ENCODE measurements at regions not wholly inside any gene's neighbourhood (a gene's known extent, or its start where the extent isn't known, plus 50 kb on each side); places are given as distances from the start of the nearest gene placed in this dataset.
A peak's percentile ranks its signal among the peaks of the same experiment; 100 is the strongest.
"Not testable (repeated sequence)": the region's sequence is repeated elsewhere in the genome, so short reads cannot be mapped to it uniquely, and the experiment has no call there.

DNA sequence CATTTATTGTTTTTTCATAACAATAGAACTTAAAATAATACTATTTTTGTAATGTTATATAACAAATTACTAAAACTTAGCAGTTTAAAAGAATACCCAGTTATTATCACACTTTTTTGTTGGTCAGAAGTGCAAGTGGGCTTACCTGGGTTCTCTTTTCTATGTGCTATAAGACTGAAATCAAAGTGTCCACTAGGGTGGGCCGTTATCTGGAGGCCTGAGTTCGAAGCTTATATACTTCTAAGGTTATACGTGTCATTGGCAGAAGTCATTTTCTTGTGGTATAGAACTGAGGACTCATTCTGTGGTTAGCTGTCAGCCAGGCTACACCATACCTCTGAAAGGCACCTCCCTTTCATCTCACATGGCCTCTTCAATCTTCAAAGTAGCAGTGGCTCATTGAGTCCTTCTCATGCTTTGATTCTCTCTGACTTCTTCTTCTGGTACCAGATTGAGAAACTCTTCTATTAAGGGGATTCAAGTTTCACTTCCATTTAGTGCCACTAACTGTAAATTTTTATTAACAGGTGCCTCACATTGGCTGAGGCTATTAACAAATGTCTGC is 414.3 kb downstream of the AMY1C start:
- intact Hi-C loops (cut with DNase I): no loop called here
- 71% methylated on average over 3 of the region's 3 CpGs for WGBS
- Histone ChIP-seq H3K4me1 (ENCODE audit: control insufficient read depth, insufficient read depth, low read length) (no peaks in the 10 kb centered on the region), H3K9me3 (ENCODE audit: control insufficient read depth, low read length) (no peaks in the 10 kb centered on the region), H3K27ac (ENCODE audit: low read length) (no peak overlapping the region), H3K4me3 (ENCODE audit: low read length) (no peak overlapping the region), H3K27me3 (ENCODE audit: control insufficient read depth, insufficient read depth) (no peaks in the 10 kb centered on the region)
- DNase-seq (no peak), ATAC-seq (no peak)

DNA sequence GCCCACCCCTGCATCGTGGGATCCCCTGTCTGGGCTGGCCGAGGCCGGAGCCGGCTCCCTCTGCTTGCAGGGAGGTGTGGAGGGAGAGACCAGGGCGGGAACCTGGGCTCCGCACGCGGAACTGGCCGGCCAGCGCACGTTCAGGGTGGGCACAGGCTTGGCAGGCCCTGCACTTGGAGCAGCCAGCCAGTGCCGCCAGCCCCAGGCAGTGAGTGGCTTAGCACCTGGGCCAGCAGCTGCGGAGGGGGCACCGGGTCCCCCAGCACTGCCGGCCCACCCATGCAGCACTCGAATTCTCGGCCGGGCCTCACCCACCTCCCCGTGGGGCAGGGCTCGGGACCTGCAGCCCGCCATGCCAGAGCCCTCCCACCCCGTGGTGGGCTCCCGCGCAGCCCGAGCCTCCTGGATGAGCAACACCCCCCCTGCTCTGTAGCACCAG is 422.6 kb downstream of the AMY1C start:
- 94% methylated on average over 25 of the region's 25 CpGs for WGBS
- no peak for ATAC-seq
- Histone ChIP-seq H3K4me3 (ENCODE audit: low read length) (no peak overlapping the region), H3K4me1 (ENCODE audit: control insufficient read depth, insufficient read depth, low read length) (no peaks in the 10 kb centered on the region), H3K27me3 (ENCODE audit: control insufficient read depth, insufficient read depth) (no peaks in the 10 kb centered on the region), H3K9me3 (ENCODE audit: control insufficient read depth, low read length) (no peaks in the 10 kb centered on the region), H3K27ac (ENCODE audit: low read length) (no peak overlapping the region)
- peak; percentile 6 to 55 (median 33) for DNase-seq
- intact Hi-C loops (cut with DNase I): no loop called here

DNA sequence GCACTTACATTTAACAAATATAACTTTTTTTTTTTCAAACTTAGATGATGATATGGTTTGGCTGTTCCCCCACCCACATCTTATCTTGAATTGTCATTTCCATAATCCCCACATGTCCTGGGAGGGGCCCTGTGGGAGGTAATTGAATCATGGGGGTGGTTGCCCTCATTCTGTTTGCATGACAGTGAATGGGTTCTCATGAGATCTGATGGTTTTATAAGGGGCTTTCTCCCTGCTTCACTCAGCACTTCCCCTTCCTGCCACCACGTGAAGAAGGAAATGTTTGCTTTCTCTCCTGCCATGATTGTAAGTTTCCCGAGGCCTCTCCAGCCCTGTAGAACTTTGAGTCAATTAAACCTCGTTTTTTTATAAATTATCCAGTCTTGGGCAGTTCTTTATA is 432.6 kb downstream of the AMY1C start:
- no peak overlapping the region for H3K4me3 ChIP-seq (ENCODE audit: low read length)
- H3K9me3 ChIP-seq (ENCODE audit: control insufficient read depth, low read length): no peaks in the 10 kb centered on the region
- no peak overlapping the region for H3K27ac ChIP-seq (ENCODE audit: low read length)
- H3K4me1 ChIP-seq (ENCODE audit: control insufficient read depth, insufficient read depth, low read length): no peaks in the 10 kb centered on the region
- intact Hi-C loops (cut with DNase I): no loop called here
- ATAC-seq: no peak
- H3K27me3 ChIP-seq (ENCODE audit: control insufficient read depth, insufficient read depth): no peaks in the 10 kb centered on the region
- DNase-seq: no peak
- 28% methylated on average over 3 of the region's 3 CpGs for WGBS

DNA sequence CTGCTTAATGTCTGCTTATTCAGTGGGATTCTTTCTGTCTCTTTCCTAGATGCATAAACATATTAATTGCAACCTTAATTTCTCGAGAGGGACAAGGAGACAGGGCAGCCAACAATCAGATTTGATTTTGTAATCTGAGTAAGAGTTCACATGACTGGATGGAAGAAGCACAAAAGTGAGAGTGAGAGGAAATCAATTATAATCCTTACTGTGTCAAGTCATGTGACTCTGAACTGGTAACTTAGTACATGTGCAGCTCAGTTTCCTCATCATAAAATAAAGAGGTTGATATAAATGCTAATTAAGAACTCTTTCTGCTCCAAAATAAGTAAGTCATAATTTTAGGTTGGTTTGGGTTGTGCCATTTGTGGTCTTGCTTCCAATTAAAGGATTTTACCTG is 439.5 kb downstream of the AMY1C start:
- Histone ChIP-seq H3K4me3 (ENCODE audit: low read length) (no peak overlapping the region), H3K27me3 (ENCODE audit: control insufficient read depth, insufficient read depth) (no peaks in the 10 kb centered on the region), H3K27ac (ENCODE audit: low read length) (no peak overlapping the region), H3K4me1 (ENCODE audit: control insufficient read depth, insufficient read depth, low read length) (no peaks in the 10 kb centered on the region), H3K9me3 (ENCODE audit: control insufficient read depth, low read length) (no peaks in the 10 kb centered on the region)
- 56% methylated on average over 1 of the region's 1 CpG for WGBS
- DNase-seq (no peak), ATAC-seq (no peak)
- intact Hi-C loops (cut with DNase I): no loop called here

- Histone ChIP-seq H3K27ac (ENCODE audit: low read length) (no peak overlapping the region), H3K27me3 (ENCODE audit: control insufficient read depth, insufficient read depth) (no peaks in the 10 kb centered on the region), H3K4me1 (ENCODE audit: control insufficient read depth, insufficient read depth, low read length) (no peaks in the 10 kb centered on the region), H3K4me3 (ENCODE audit: low read length) (no peak overlapping the region), H3K9me3 (ENCODE audit: control insufficient read depth, low read length) (no peaks in the 10 kb centered on the region)
- intact Hi-C loops (cut with DNase I): no loop called here
- ATAC-seq: no peak
- 43% methylated on average over 1 of the region's 1 CpG for WGBS
- no peak for DNase-seq
Measured at GRCh38 chr1:104190821-104191220, 441.1 kb downstream of the AMY1C start.

GRCh38 chr1:104195395-104195794 is 445.7 kb downstream of the AMY1C start:
- no peaks in the 10 kb centered on the region for H3K27me3 ChIP-seq (ENCODE audit: control insufficient read depth, insufficient read depth)
- no peak overlapping the region for H3K27ac ChIP-seq (ENCODE audit: low read length)
- DNase-seq (no peak), ATAC-seq (no peak)
- intact Hi-C loops (cut with DNase I): no loop called here
- no peaks in the 10 kb centered on the region for H3K9me3 ChIP-seq (ENCODE audit: control insufficient read depth, low read length)
- H3K4me3 ChIP-seq (ENCODE audit: low read length): no peak overlapping the region
- no peaks in the 10 kb centered on the region for H3K4me1 ChIP-seq (ENCODE audit: control insufficient read depth, insufficient read depth, low read length)

DNA sequence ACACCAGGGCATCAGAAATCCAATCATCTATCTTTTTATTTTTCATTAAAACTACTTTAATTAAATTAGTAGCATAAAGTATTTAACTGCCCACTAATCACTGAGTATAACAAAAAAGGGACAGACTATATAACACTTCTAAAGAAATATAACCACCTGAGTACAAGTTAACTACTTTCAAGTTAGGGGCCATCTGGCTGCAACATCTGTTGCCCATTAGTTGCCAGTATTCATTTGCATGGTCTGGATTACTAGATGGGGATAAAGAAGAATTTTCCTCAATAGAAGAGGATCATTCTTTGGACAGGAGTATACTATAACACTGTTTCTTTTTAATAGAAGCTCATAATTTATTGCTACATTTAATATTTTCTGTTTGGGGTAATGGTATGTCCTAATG is 446.4 kb downstream of the AMY1C start:
- intact Hi-C loops (cut with DNase I): no loop called here
- Histone ChIP-seq H3K4me3 (ENCODE audit: low read length) (no peak overlapping the region), H3K4me1 (ENCODE audit: control insufficient read depth, insufficient read depth, low read length) (no peaks in the 10 kb centered on the region), H3K27ac (ENCODE audit: low read length) (no peak overlapping the region), H3K9me3 (ENCODE audit: control insufficient read depth, low read length) (no peaks in the 10 kb centered on the region), H3K27me3 (ENCODE audit: control insufficient read depth, insufficient read depth) (no peaks in the 10 kb centered on the region)
- ATAC-seq (no peak), DNase-seq (no peak)

DNA sequence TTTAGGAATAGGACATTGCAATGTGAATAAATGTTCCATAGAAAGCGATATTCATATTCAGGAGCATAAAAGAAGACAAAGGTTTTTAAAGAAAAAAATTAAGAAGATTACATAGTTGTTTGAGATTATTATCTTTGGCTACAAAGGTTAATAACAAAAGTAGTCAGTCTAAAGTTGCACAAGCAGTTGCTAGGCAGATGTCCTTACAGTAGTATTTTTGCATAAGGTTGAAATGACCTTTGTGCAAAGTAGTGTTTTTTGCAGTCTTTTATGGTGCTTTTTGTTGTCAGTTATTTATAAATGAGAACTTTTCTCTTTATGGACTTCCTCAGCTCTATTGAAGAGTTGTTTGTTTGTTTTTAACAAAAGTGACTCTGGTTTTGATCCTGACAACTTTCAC is 447.8 kb downstream of the AMY1C start:
- no peak overlapping the region for H3K27ac ChIP-seq (ENCODE audit: low read length)
- H3K4me3 ChIP-seq (ENCODE audit: low read length): no peak overlapping the region
- 69% methylated on average over 1 of the region's 1 CpG for WGBS
- H3K9me3 ChIP-seq (ENCODE audit: control insufficient read depth, low read length): no peaks in the 10 kb centered on the region
- H3K4me1 ChIP-seq (ENCODE audit: control insufficient read depth, insufficient read depth, low read length): no peaks in the 10 kb centered on the region
- intact Hi-C loops (cut with DNase I): no loop called here
- ATAC-seq (no peak), DNase-seq (no peak)
- no peaks in the 10 kb centered on the region for H3K27me3 ChIP-seq (ENCODE audit: control insufficient read depth, insufficient read depth)

GRCh38 chr1:104212239-104212638 is 462.5 kb downstream of the AMY1C start:
- WGBS: 84% methylated on average over 1 of the region's 1 CpG
- DNase-seq (no peak), ATAC-seq (no peak)
- H3K27ac ChIP-seq (ENCODE audit: low read length): no peak overlapping the region
- H3K9me3 ChIP-seq (ENCODE audit: control insufficient read depth, low read length): no peaks in the 10 kb centered on the region
- H3K4me1 ChIP-seq (ENCODE audit: control insufficient read depth, insufficient read depth, low read length): no peaks in the 10 kb centered on the region
- H3K4me3 ChIP-seq (ENCODE audit: low read length): no peak overlapping the region
- intact Hi-C loops (cut with DNase I): no loop called here
- H3K27me3 ChIP-seq (ENCODE audit: control insufficient read depth, insufficient read depth): no peaks in the 10 kb centered on the region

GRCh38 chr1:104217395-104217986 is 467.8 kb downstream of the AMY1C start:
- H3K4me3 ChIP-seq (ENCODE audit: low read length); intact Hi-C loops (cut with DNase I); ATAC-seq; H3K4me1 ChIP-seq (ENCODE audit: control insufficient read depth, insufficient read depth, low read length); H3K9me3 ChIP-seq (ENCODE audit: control insufficient read depth, low read length); H3K27ac ChIP-seq (ENCODE audit: low read length); H3K27me3 ChIP-seq (ENCODE audit: control insufficient read depth, insufficient read depth): not testable (repeated sequence)
- 91% methylated on average over 28 of the region's 28 CpGs for WGBS
- peak in 1 of 3 donors; percentile 27 for DNase-seq

DNA sequence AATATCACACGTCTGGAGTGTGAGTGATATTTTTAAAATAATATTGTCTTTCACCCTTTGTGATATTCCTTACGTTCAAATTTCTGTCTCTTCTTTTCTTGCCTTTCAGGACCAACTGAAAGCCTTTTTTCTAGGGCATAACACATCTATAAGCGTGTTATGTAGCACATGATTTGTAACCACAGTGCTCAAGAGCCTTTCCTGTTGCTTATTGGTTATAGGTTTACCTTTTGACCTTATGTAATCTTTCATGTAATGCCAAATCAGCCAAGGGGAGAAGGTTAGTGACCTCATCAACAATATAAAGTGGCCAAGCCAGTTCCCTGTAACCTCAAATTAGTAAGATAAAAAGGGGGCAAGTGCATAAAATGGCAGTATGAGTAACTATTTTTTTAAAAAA is 480.2 kb downstream of the AMY1C start:
- DNase-seq (no peak), ATAC-seq (no peak)
- Histone ChIP-seq H3K27me3 (ENCODE audit: control insufficient read depth, insufficient read depth) (no peaks in the 10 kb centered on the region), H3K4me3 (ENCODE audit: low read length) (no peak overlapping the region), H3K4me1 (ENCODE audit: control insufficient read depth, insufficient read depth, low read length) (no peaks in the 10 kb centered on the region), H3K27ac (ENCODE audit: low read length) (no peak overlapping the region), H3K9me3 (ENCODE audit: control insufficient read depth, low read length) (no peaks in the 10 kb centered on the region)
- WGBS: 54% methylated on average over 3 of the region's 3 CpGs
- intact Hi-C loops (cut with DNase I): no loop called here

GRCh38 chr1:104231676-104232075 is 482.0 kb downstream of the AMY1C start:
- Histone ChIP-seq H3K9me3 (ENCODE audit: control insufficient read depth, low read length) (no peaks in the 10 kb centered on the region), H3K4me1 (ENCODE audit: control insufficient read depth, insufficient read depth, low read length) (no peaks in the 10 kb centered on the region), H3K27me3 (ENCODE audit: control insufficient read depth, insufficient read depth) (no peaks in the 10 kb centered on the region), H3K4me3 (ENCODE audit: low read length) (no peak overlapping the region), H3K27ac (ENCODE audit: low read length) (no peak overlapping the region)
- intact Hi-C loops (cut with DNase I): no loop called here
- 71% methylated on average over 4 of the region's 4 CpGs for WGBS
- ATAC-seq (no peak), DNase-seq (no peak)
